PC-3 (cell line): ENCODE measurements at regions not wholly inside any gene's neighbourhood (a gene's known extent, or its start where the extent isn't known, plus 50 kb on each side); places are given as distances from the start of the nearest gene placed in this dataset.

ENCODE experiments used
- ATAC-seq: fragments of 200-7000 bp; cut with Tn5 transposase; 2 replicates; pipeline ENCODE4 v1.9.1; 2020; ENCODE audit warnings: mild to moderate bottlenecking, moderate library complexity
- BruUV-seq: library from RNA; stranded (reverse); fragments of 400-500 nt; replicated peaks from 2 replicates; lab custom pipeline; 2021; lab: Mats Ljungman, UMichigan
- CTCF ChIA-PET: fragments of 300-600 bp; sonication (Branson Sonifier 250); formaldehyde crosslinking; loops from one replicate; lab custom pipeline; 2022; ENCODE audit warnings: antibody characterized with exemption; lab: Charles Lee
- POLR2A ChIA-PET: fragments of 300-600 bp; sonication (Branson Sonifier 250); formaldehyde crosslinking; loops from one replicate; lab custom pipeline; 2022; ENCODE audit warnings: antibody characterized with exemption; ENCODE audit not compliant: unreplicated experiment; lab: Charles Lee
- DNase-seq: peaks from one replicate; pipeline ENCODE4 v3.0.0-alpha.2; 2015
- H2AFZ ChIP-seq: fragments of 300-600 bp; sonication (generic); 2 replicates; pipeline ENCODE4 v1.6.0; 2016; ENCODE audit warnings: antibody characterized with exemption, low read length
- H3F3A ChIP-seq: fragments of 300-600 bp; sonication (generic); one replicate; pipeline ENCODE4 v1.6.0; 2017; ENCODE audit warnings: antibody characterized with exemption, low read length, control low read depth, mild to moderate bottlenecking; ENCODE audit not compliant: unreplicated experiment
- H3K27ac ChIP-seq: fragments of 300-600 bp; sonication (generic); 2 replicates; pipeline ENCODE4 v1.5.1; 2016; ENCODE audit warnings: mild to moderate bottlenecking, low read length
- H3K27me3 ChIP-seq: fragments of 300-600 bp; sonication (generic); 2 replicates; pipeline ENCODE4 v1.6.1; 2016; ENCODE audit warnings: low read length, mixed read lengths
- H3K36me3 ChIP-seq: fragments of 300-600 bp; sonication (generic); 2 replicates; pipeline ENCODE4 v1.6.1; 2016; ENCODE audit warnings: low read depth, mixed run types, low read length, mixed read lengths
- H3K4me1 ChIP-seq: fragments of 300-600 bp; sonication (generic); 2 replicates; pipeline ENCODE4 v1.5.1; 2016; ENCODE audit warnings: low read length; ENCODE audit not compliant: insufficient read depth
- H3K4me2 ChIP-seq: fragments of 300-600 bp; sonication (generic); 2 replicates; pipeline ENCODE4 v1.6.0; 2016; ENCODE audit warnings: low read length
- H3K4me3 ChIP-seq: fragments of 300-600 bp; sonication (generic); 2 replicates; pipeline ENCODE4 v1.5.1; 2016; ENCODE audit warnings: mild to moderate bottlenecking, low read length, mixed read lengths
- H3K79me2 ChIP-seq: fragments of 300-600 bp; sonication (generic); 2 replicates; pipeline ENCODE4 v1.6.1; 2017; ENCODE audit warnings: low read length, mixed read lengths
- H3K9ac ChIP-seq: fragments of 300-600 bp; sonication (generic); 2 replicates; pipeline ENCODE4 v1.6.0; 2016; ENCODE audit warnings: mild to moderate bottlenecking, low read length
- H3K9me2 ChIP-seq: fragments of 300-600 bp; sonication (generic); replicated peaks from 2 replicates; pipeline ENCODE4 v1.6.1; 2016; ENCODE audit warnings: mixed run types, low read length, mixed read lengths
- H3K9me3 ChIP-seq: fragments of 300-600 bp; sonication (generic); 2 replicates; pipeline ENCODE4 v1.6.1; 2016; ENCODE audit warnings: low read length, mixed read lengths
- H4K20me1 ChIP-seq: fragments of 300-600 bp; sonication (generic); 2 replicates; pipeline ENCODE4 v1.6.1; 2016; ENCODE audit warnings: low read length, mixed read lengths
- EZH2 ChIP-seq: fragments of 300-600 bp; sonication (generic); IDR thresholded peaks from one replicate; pipeline ENCODE4 v1.6.1; 2017; ENCODE audit warnings: antibody characterized with exemption, mild to moderate bottlenecking, low read length; ENCODE audit not compliant: unreplicated experiment
- EZH2phosphoT487 ChIP-seq: fragments of 300-600 bp; sonication (generic); IDR thresholded peaks from 2 replicates; pipeline ENCODE4 v1.6.1; 2018; ENCODE audit warnings: mild to moderate bottlenecking, antibody characterized with exemption, low read length, borderline replicate concordance
- intact Hi-C: fragments of 100-400 bp; cut with micrococcal nuclease; formaldehyde crosslinking; loops from 2 replicates; pipeline ENCODE4 v1.9.0; 2023
- TF ChIP-seq, protein P1 (sequence below): fragments of 300-600 bp; sonication (generic); conservative IDR thresholded peaks from 2 replicates; pipeline ENCODE4 v1.5.1; 2017; ENCODE audit warnings: antibody characterized with exemption, low read depth, mild to moderate bottlenecking, low read length

- TF ChIP-seq EZH2phosphoT487: no peak
- TF ChIP-seq, protein P1, sequence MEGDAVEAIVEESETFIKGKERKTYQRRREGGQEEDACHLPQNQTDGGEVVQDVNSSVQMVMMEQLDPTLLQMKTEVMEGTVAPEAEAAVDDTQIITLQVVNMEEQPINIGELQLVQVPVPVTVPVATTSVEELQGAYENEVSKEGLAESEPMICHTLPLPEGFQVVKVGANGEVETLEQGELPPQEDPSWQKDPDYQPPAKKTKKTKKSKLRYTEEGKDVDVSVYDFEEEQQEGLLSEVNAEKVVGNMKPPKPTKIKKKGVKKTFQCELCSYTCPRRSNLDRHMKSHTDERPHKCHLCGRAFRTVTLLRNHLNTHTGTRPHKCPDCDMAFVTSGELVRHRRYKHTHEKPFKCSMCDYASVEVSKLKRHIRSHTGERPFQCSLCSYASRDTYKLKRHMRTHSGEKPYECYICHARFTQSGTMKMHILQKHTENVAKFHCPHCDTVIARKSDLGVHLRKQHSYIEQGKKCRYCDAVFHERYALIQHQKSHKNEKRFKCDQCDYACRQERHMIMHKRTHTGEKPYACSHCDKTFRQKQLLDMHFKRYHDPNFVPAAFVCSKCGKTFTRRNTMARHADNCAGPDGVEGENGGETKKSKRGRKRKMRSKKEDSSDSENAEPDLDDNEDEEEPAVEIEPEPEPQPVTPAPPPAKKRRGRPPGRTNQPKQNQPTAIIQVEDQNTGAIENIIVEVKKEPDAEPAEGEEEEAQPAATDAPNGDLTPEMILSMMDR: no peak
- no peak for TF ChIP-seq EZH2
- no peaks in the 10 kb centered on the region for H3K36me3 ChIP-seq
- no peak overlapping the region for H3K4me3 ChIP-seq
- DNase-seq: no peak
- H3K4me1 ChIP-seq: peaks cover 1% of the 10 kb centered on the region; the same call in 1 of the 2 replicates
- POLR2A ChIA-PET: interaction anchor here (0.5 kb wide), 1 partner anchor 228 kb away, joined by 4 read pairs; no protein-coding TSS in a partner anchor
- no peak overlapping the region for H3K4me2 ChIP-seq
- no peaks in the 10 kb centered on the region for H4K20me1 ChIP-seq
- 0 out of 2 replicates have a peak overlapping the region, but pooled peaks have one; percentile 23 for H2AFZ ChIP-seq
- BruUV-seq: no TSS peak
- CTCF ChIA-PET: no interaction called here
- ATAC-seq: no peak; the same call in 1 of the 2 replicates
- no peaks in the 10 kb centered on the region for H3K9me3 ChIP-seq
- H3K27me3 ChIP-seq: no peaks in the 10 kb centered on the region
- H3K79me2 ChIP-seq: no peaks in the 10 kb centered on the region
- no peak overlapping the region for H3K27ac ChIP-seq
- no peak overlapping the region for H3K9ac ChIP-seq
- intact Hi-C loops: no loop called here
- H3K9me2 ChIP-seq: no peaks in the 10 kb centered on the region
- H3F3A ChIP-seq: no peaks in the 10 kb centered on the region
These were observed 193.7 kb downstream of the RFC3 start for GRCh38 chr13:34011552-34012085.

GRCh38 chr13:34012382-34012781, 194.4 kb downstream of the RFC3 start:
- Histone ChIP-seq H3K9me2 (no peaks in the 10 kb centered on the region), H3K27ac (no peak overlapping the region), H3K4me3 (no peak overlapping the region), H3K4me1 (peaks cover 4% of the 10 kb centered on the region), H3K4me2 (no peak overlapping the region), H3K27me3 (no peaks in the 10 kb centered on the region), H3K79me2 (no peaks in the 10 kb centered on the region), H2AFZ (no peak overlapping the region), H3K9me3 (no peaks in the 10 kb centered on the region), H3K9ac (no peak overlapping the region), H3K36me3 (no peaks in the 10 kb centered on the region), H3F3A (no peaks in the 10 kb centered on the region), H4K20me1 (no peaks in the 10 kb centered on the region)
- no TSS peak for BruUV-seq
- ChIA-PET POLR2A (interaction anchor here (0.5 kb wide), 1 partner anchor 229 kb away, joined by 4 read pairs; no protein-coding TSS in a partner anchor), CTCF (no interaction called here)
- intact Hi-C loops: no loop called here
- DNase-seq (no peak), ATAC-seq (no peak)
- TF ChIP-seq, protein P1: no peak
- TF ChIP-seq EZH2phosphoT487 (no peak), EZH2 (no peak)

GRCh38 chr13:34013061-34013460, 195.1 kb downstream of the RFC3 start:
- no peak for DNase-seq
- Histone ChIP-seq H4K20me1 (no peaks in the 10 kb centered on the region), H3K4me3 (no peak overlapping the region), H3F3A (no peaks in the 10 kb centered on the region), H3K4me2 (no peak overlapping the region), H3K27me3 (no peaks in the 10 kb centered on the region), H3K9me3 (no peaks in the 10 kb centered on the region), H3K27ac (no peak overlapping the region), H3K9ac (no peak overlapping the region), H3K9me2 (no peaks in the 10 kb centered on the region), H2AFZ (no peak overlapping the region), H3K79me2 (no peaks in the 10 kb centered on the region), H3K36me3 (no peaks in the 10 kb centered on the region), H3K4me1 (peaks cover 5% of the 10 kb centered on the region)
- ATAC-seq: no peak
- POLR2A ChIA-PET: no interaction called here
- TF ChIP-seq EZH2phosphoT487: no peak
- TF ChIP-seq EZH2: no peak
- TF ChIP-seq, protein P1: no peak
- intact Hi-C loops: no loop called here
- no TSS peak for BruUV-seq
- CTCF ChIA-PET: no interaction called here
